ENCODE measurements at regions not wholly inside any gene's neighbourhood (a gene's known extent, or its start where the extent isn't known, plus 50 kb on each side); places are given as distances from the start of the nearest gene placed in this dataset.

DNA sequence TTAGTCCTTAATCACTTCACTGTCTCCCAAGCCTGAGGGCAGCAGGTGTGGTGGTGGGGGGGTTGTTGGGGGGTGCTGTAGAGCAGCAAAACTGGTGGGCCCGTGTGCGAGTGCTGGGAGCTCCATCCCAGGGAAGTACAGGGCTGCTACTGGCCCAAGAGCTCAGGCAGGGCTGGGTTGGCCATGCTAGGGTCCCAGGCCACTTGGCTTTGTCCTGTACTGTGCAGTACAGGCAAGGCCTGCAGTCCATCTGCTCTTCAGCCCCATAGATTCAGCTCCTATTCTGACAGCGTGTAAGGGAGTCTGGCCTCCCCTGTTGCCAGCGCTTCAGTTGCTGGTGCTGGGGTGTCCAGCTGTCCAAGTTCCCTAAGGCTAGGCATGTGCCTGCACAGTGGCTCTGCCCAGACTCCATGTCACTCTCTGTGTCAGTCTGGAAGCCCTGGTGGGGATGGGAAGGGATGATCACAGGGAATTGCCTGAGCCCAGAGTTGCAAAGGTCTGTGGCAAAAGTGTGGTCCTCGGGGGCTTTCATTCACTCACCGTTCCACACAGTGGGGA lies 1261.7 kb downstream of the EFNB2 start:
- TF ChIP-seq GATA3 (IDR thresholded peaks at IDR 0.05; ENCODE audit: low read depth, low read length) (no peak), GATA2 (IDR thresholded peaks at IDR 0.05; ENCODE audit: low read depth, low read length) (no peak)

All from SH-SY5Y (cell line).